Activated T-helper 2 cell treated with anti-CD3 and anti-CD28 coated beads, Interferon-gamma antibody, Interleukin-2, Interleukin-4, amounts not matched to agents 10 μg/mL and 5 μg/mL and 100 μg/mL, durations not matched to agents 14 hours and 24 hours and 36 hours (primary cell): ENCODE measurements at regions not wholly inside any gene's neighbourhood (a gene's known extent, or its start where the extent isn't known, plus 50 kb on each side); places are given as distances from the start of the nearest gene placed in this dataset.
"Not testable (repeated sequence)": the region's sequence is repeated elsewhere in the genome, so short reads cannot be mapped to it uniquely, and the experiment has no call there.

Experiments
- DNase-seq: peaks from one replicate; pipeline ENCODE4 v3.0.0; 2021; ENCODE audit warnings: low spot score
- H3K27ac Mint-ChIP-seq: one replicate; pipeline ENCODE4 v1.8.0; 2021; ENCODE audit warnings: mixed read lengths
- H3K27me3 Mint-ChIP-seq: one replicate; pipeline ENCODE4 v1.8.0; 2021; ENCODE audit warnings: low read depth, mixed read lengths
- H3K36me3 Mint-ChIP-seq: one replicate; pipeline ENCODE4 v1.8.0; 2021; ENCODE audit warnings: low read depth, mixed read lengths
- H3K4me1 Mint-ChIP-seq: one replicate; pipeline ENCODE4 v1.8.0; 2021; ENCODE audit warnings: low read depth, mixed read lengths
- H3K4me3 Mint-ChIP-seq: one replicate; pipeline ENCODE4 v1.8.0; 2021; ENCODE audit warnings: low read depth, mild to moderate bottlenecking, moderate library complexity, mixed read lengths
- H3K9me3 Mint-ChIP-seq: one replicate; pipeline ENCODE4 v1.8.0; 2021; ENCODE audit warnings: mixed read lengths
- intact Hi-C: fragments of 100-400 bp; cut with micrococcal nuclease; formaldehyde crosslinking; loops from one replicate; pipeline ENCODE4 v1.15.1; 2023

- Mint-ChIP-seq H3K4me3 (no peak overlapping the region), H3K27me3 (no peaks in the 10 kb centered on the region), H3K4me1 (no peaks in the 10 kb centered on the region), H3K27ac (no peak overlapping the region), H3K36me3 (no peaks in the 10 kb centered on the region), H3K9me3 (peaks cover 15% of the 10 kb centered on the region)
- intact Hi-C loops: no loop called here
- DNase-seq: no peak
Measured at GRCh38 chr3:147130461-147130860, 275.9 kb downstream of the ZIC4 start.

- Mint-ChIP-seq H3K36me3 (no peaks in the 10 kb centered on the region), H3K27ac (no peak overlapping the region), H3K9me3 (peaks cover 15% of the 10 kb centered on the region), H3K4me1 (no peaks in the 10 kb centered on the region), H3K27me3 (no peaks in the 10 kb centered on the region), H3K4me3 (no peak overlapping the region)
- intact Hi-C loops: no loop called here
- no peak for DNase-seq
Measured at GRCh38 chr3:147129665-147130064, 276.7 kb downstream of the ZIC4 start.

- Mint-ChIP-seq H3K9me3 (no peaks in the 10 kb centered on the region), H3K27me3 (no peaks in the 10 kb centered on the region), H3K4me3 (no peak overlapping the region), H3K36me3 (no peaks in the 10 kb centered on the region), H3K27ac (no peak overlapping the region), H3K4me1 (no peaks in the 10 kb centered on the region)
- intact Hi-C loops: no loop called here
- DNase-seq: no peak
Measured at GRCh38 chr3:147122350-147122749, 284.0 kb downstream of the ZIC4 start.

GRCh38 chr3:147119989-147120388, 286.4 kb downstream of the ZIC4 start:
- Mint-ChIP-seq H3K27me3 (no peaks in the 10 kb centered on the region), H3K36me3 (no peaks in the 10 kb centered on the region)
- intact Hi-C loops: no loop called here

GRCh38 chr3:147119346-147119745, 287.0 kb downstream of the ZIC4 start:
- DNase-seq: no peak
- intact Hi-C loops: no loop called here
- no peaks in the 10 kb centered on the region for H3K36me3 Mint-ChIP-seq
- H3K9me3 Mint-ChIP-seq: no peaks in the 10 kb centered on the region
- H3K4me3 Mint-ChIP-seq: no peak overlapping the region
- H3K4me1 Mint-ChIP-seq: no peaks in the 10 kb centered on the region
- H3K27ac Mint-ChIP-seq: no peak overlapping the region
- no peaks in the 10 kb centered on the region for H3K27me3 Mint-ChIP-seq

More at GRCh38 chr3:147119989-147120388, 286.4 kb downstream of the ZIC4 start:
- H3K4me1 Mint-ChIP-seq: no peaks in the 10 kb centered on the region
- no peak for DNase-seq
- H3K27ac Mint-ChIP-seq: no peak overlapping the region
- no peak overlapping the region for H3K4me3 Mint-ChIP-seq
- H3K9me3 Mint-ChIP-seq: no peaks in the 10 kb centered on the region

- no peak for DNase-seq
- no peaks in the 10 kb centered on the region for H3K36me3 Mint-ChIP-seq
- no peaks in the 10 kb centered on the region for H3K27me3 Mint-ChIP-seq
- intact Hi-C loops: no loop called here
- no peak overlapping the region for H3K27ac Mint-ChIP-seq
- H3K9me3 Mint-ChIP-seq: no peaks in the 10 kb centered on the region
- no peaks in the 10 kb centered on the region for H3K4me1 Mint-ChIP-seq
- H3K4me3 Mint-ChIP-seq: no peak overlapping the region
Measured at GRCh38 chr3:147118611-147119010, 287.7 kb downstream of the ZIC4 start.

- no peaks in the 10 kb centered on the region for H3K9me3 Mint-ChIP-seq
- no peak for DNase-seq
- intact Hi-C loops: no loop called here
- no peak overlapping the region for H3K4me3 Mint-ChIP-seq
- H3K27ac Mint-ChIP-seq: no peak overlapping the region
- H3K4me1 Mint-ChIP-seq: no peaks in the 10 kb centered on the region
- no peaks in the 10 kb centered on the region for H3K27me3 Mint-ChIP-seq
- no peaks in the 10 kb centered on the region for H3K36me3 Mint-ChIP-seq
Measured at GRCh38 chr3:147117631-147118030, 288.7 kb downstream of the ZIC4 start.

GRCh38 chr3:147113293-147114044, 292.9 kb downstream of the ZIC4 start:
- intact Hi-C loops: no loop called here
- no peak overlapping the region for H3K27ac Mint-ChIP-seq
- no peak overlapping the region for H3K4me3 Mint-ChIP-seq
- peaks cover 5% of the 10 kb centered on the region for H3K9me3 Mint-ChIP-seq
- H3K27me3 Mint-ChIP-seq: no peaks in the 10 kb centered on the region
- no peaks in the 10 kb centered on the region for H3K4me1 Mint-ChIP-seq
- H3K36me3 Mint-ChIP-seq: no peaks in the 10 kb centered on the region
- DNase-seq: no peak

- H3K27me3 Mint-ChIP-seq: no peaks in the 10 kb centered on the region
- intact Hi-C loops: no loop called here
- no peaks in the 10 kb centered on the region for H3K4me1 Mint-ChIP-seq
- no peak for DNase-seq
- H3K36me3 Mint-ChIP-seq: no peaks in the 10 kb centered on the region
- no peak overlapping the region for H3K27ac Mint-ChIP-seq
- no peak overlapping the region for H3K4me3 Mint-ChIP-seq
- peaks cover 11% of the 10 kb centered on the region for H3K9me3 Mint-ChIP-seq
Measured at GRCh38 chr3:147099076-147099475, 307.3 kb downstream of the ZIC4 start.

GRCh38 chr3:147090461-147090860, 315.9 kb downstream of the ZIC4 start:
- no peak for DNase-seq
- H3K4me1 Mint-ChIP-seq: no peaks in the 10 kb centered on the region
- H3K9me3 Mint-ChIP-seq: peaks cover 5% of the 10 kb centered on the region
- H3K27me3 Mint-ChIP-seq: no peaks in the 10 kb centered on the region
- H3K36me3 Mint-ChIP-seq: no peaks in the 10 kb centered on the region
- H3K4me3 Mint-ChIP-seq: no peak overlapping the region
- no peak overlapping the region for H3K27ac Mint-ChIP-seq
- intact Hi-C loops: no loop called here

GRCh38 chr3:147089286-147089685, 317.1 kb downstream of the ZIC4 start:
- Mint-ChIP-seq H3K4me3 (no peak overlapping the region), H3K36me3 (no peaks in the 10 kb centered on the region), H3K27me3 (no peaks in the 10 kb centered on the region), H3K4me1 (no peaks in the 10 kb centered on the region), H3K27ac (no peak overlapping the region), H3K9me3 (peaks cover 1% of the 10 kb centered on the region)
- intact Hi-C loops: no loop called here
- no peak for DNase-seq

- H3K4me1 Mint-ChIP-seq, DNase-seq, intact Hi-C loops, H3K36me3 Mint-ChIP-seq, H3K27ac Mint-ChIP-seq, H3K27me3 Mint-ChIP-seq, H3K4me3 Mint-ChIP-seq: not testable (repeated sequence)
- peaks cover 37% of the 10 kb centered on the region for H3K9me3 Mint-ChIP-seq
Measured at GRCh38 chr3:147059500-147059899, 346.8 kb downstream of the ZIC4 start.

- Mint-ChIP-seq H3K27me3 (no peaks in the 10 kb centered on the region), H3K4me3 (no peak overlapping the region), H3K4me1 (no peaks in the 10 kb centered on the region), H3K9me3 (peaks cover 19% of the 10 kb centered on the region), H3K36me3 (no peaks in the 10 kb centered on the region), H3K27ac (no peak overlapping the region)
- no peak for DNase-seq
- intact Hi-C loops: no loop called here
Measured at GRCh38 chr3:147049821-147050220, 356.5 kb downstream of the ZIC4 start.

- Mint-ChIP-seq H3K4me1 (no peaks in the 10 kb centered on the region), H3K27me3 (no peaks in the 10 kb centered on the region), H3K4me3 (no peak overlapping the region)
Measured at GRCh38 chr3:147049305-147049704, 357.0 kb downstream of the ZIC4 start.

More at GRCh38 chr3:147049305-147049704, 357.0 kb downstream of the ZIC4 start:
- DNase-seq: no peak
- peaks cover 19% of the 10 kb centered on the region for H3K9me3 Mint-ChIP-seq
- no peak overlapping the region for H3K27ac Mint-ChIP-seq
- no peaks in the 10 kb centered on the region for H3K36me3 Mint-ChIP-seq
- intact Hi-C loops: no loop called here
